ENCODE measurements at regions not wholly inside any gene's neighbourhood (a gene's known extent, or its start where the extent isn't known, plus 50 kb on each side); places are given as distances from the start of the nearest gene placed in this dataset.

GRCh38 chr3:18774319-18775088 is 349.4 kb upstream of the SATB1 start:
- no peak for DNase-seq (ENCODE audit: low read depth in 2 of 2)

GRCh38 chr3:18772699-18773305 is 347.7 kb upstream of the SATB1 start:
- no peak for DNase-seq (ENCODE audit: low read depth in 2 of 2)

- DNase-seq (ENCODE audit: low read depth in 2 of 2), result no peak
These were observed 346.8 kb upstream of the SATB1 start for GRCh38 chr3:18771931-18772330.

GRCh38 chr3:18770800-18771199 is 345.7 kb upstream of the SATB1 start:
- DNase-seq (ENCODE audit: low read depth in 2 of 2), result no peak

- DNase-seq (ENCODE audit: low read depth in 2 of 2), result no peak
These were observed 342.7 kb upstream of the SATB1 start for GRCh38 chr3:18767756-18768303.

GRCh38 chr3:18766974-18767373 is 341.8 kb upstream of the SATB1 start:
- DNase-seq (ENCODE audit: low read depth in 2 of 2), result no peak

- DNase-seq (ENCODE audit: low read depth in 2 of 2), result no peak
These were observed 340.5 kb upstream of the SATB1 start for GRCh38 chr3:18765662-18766061.

GRCh38 chr3:18765161-18765560 is 340.0 kb upstream of the SATB1 start:
- DNase-seq (ENCODE audit: low read depth in 2 of 2), result no peak

GRCh38 chr3:18761530-18761929 is 336.4 kb upstream of the SATB1 start:
- no peak for DNase-seq (ENCODE audit: low read depth in 2 of 2)

GRCh38 chr3:18758047-18758704 is 333.0 kb upstream of the SATB1 start:
- peak; percentile 1 to 5 for DNase-seq (ENCODE audit: low read depth in 2 of 2)

GRCh38 chr3:18757476-18757875 is 332.3 kb upstream of the SATB1 start:
- DNase-seq (ENCODE audit: low read depth in 2 of 2), result no peak

GRCh38 chr3:18752273-18752934 is 327.3 kb upstream of the SATB1 start:
- DNase-seq (ENCODE audit: low read depth in 2 of 2), result no peak

- no peak for DNase-seq (ENCODE audit: low read depth in 2 of 2)
These were observed 326.4 kb upstream of the SATB1 start for GRCh38 chr3:18751514-18751913.

GRCh38 chr3:18747383-18747782 is 322.2 kb upstream of the SATB1 start:
- DNase-seq (ENCODE audit: low read depth in 2 of 2), result no peak

- no peak for DNase-seq (ENCODE audit: low read depth in 2 of 2)
These were observed 320.3 kb upstream of the SATB1 start for GRCh38 chr3:18745472-18745871.

- DNase-seq (ENCODE audit: low read depth in 2 of 2), result no peak
These were observed 319.3 kb upstream of the SATB1 start for GRCh38 chr3:18744472-18744871.

GRCh38 chr3:18743761-18744160 is 318.6 kb upstream of the SATB1 start:
- no peak for DNase-seq (ENCODE audit: low read depth in 2 of 2)

- DNase-seq (ENCODE audit: low read depth in 2 of 2), result no peak
These were observed 315.8 kb upstream of the SATB1 start for GRCh38 chr3:18740631-18741583.

GRCh38 chr3:18739099-18739433 is 313.9 kb upstream of the SATB1 start:
- no peak for DNase-seq (ENCODE audit: low read depth in 2 of 2)

GRCh38 chr3:18738393-18739098 is 313.4 kb upstream of the SATB1 start:
- no peak for DNase-seq (ENCODE audit: low read depth in 2 of 2)

- DNase-seq (ENCODE audit: low read depth in 2 of 2), result no peak
These were observed 309.9 kb upstream of the SATB1 start for GRCh38 chr3:18735005-18735404.

Data from fibroblast of skin of left quadriceps (primary cell).